Endothelial cell (in vitro differentiated cells): ENCODE measurements at regions not wholly inside any gene's neighbourhood (a gene's known extent, or its start where the extent isn't known, plus 50 kb on each side); places are given as distances from the start of the nearest gene placed in this dataset.

ENCODE experiments used
- DNase-seq: peaks from one replicate; pipeline ENCODE4 v3.0.0; 2021; ENCODE audit warnings: low spot score
- H3K27ac Mint-ChIP-seq: one replicate; pipeline ENCODE4 v1.8.0; 2021; ENCODE audit warnings: mixed read lengths, inconsistent platforms; ENCODE audit not compliant: unreplicated experiment
- H3K27me3 Mint-ChIP-seq: one replicate; pipeline ENCODE4 v1.8.0; 2021; ENCODE audit warnings: mild to moderate bottlenecking, moderate library complexity, mixed read lengths, inconsistent platforms; ENCODE audit not compliant: unreplicated experiment
- H3K36me3 Mint-ChIP-seq: one replicate; pipeline ENCODE4 v1.8.0; 2021; ENCODE audit warnings: mild to moderate bottlenecking, low read depth, mixed read lengths, inconsistent platforms; ENCODE audit not compliant: unreplicated experiment
- H3K4me1 Mint-ChIP-seq: one replicate; pipeline ENCODE4 v1.8.0; 2021; ENCODE audit warnings: mild to moderate bottlenecking, mixed read lengths, inconsistent platforms; ENCODE audit not compliant: unreplicated experiment
- H3K4me3 Mint-ChIP-seq: one replicate; pipeline ENCODE4 v1.8.0; 2021; ENCODE audit warnings: mild to moderate bottlenecking, mixed read lengths, inconsistent platforms; ENCODE audit not compliant: unreplicated experiment
- H3K9me3 Mint-ChIP-seq: one replicate; pipeline ENCODE4 v1.8.0; 2021; ENCODE audit warnings: mixed read lengths, inconsistent platforms; ENCODE audit not compliant: unreplicated experiment
- CTCF ChIP-seq: fragments of 200-600 bp; sonication (generic); IDR thresholded peaks from one replicate; pipeline ENCODE4 v1.5.0; 2021; ENCODE audit warnings: antibody characterized with exemption; ENCODE audit not compliant: unreplicated experiment

- H3K4me3 Mint-ChIP-seq = no peak overlapping the region
- no peak for TF ChIP-seq CTCF
- no peak for DNase-seq
- peaks cover 3% of the 10 kb centered on the region for H3K36me3 Mint-ChIP-seq
- H3K27ac Mint-ChIP-seq = no peak overlapping the region
- H3K9me3 Mint-ChIP-seq = no peaks in the 10 kb centered on the region
- peaks cover 2% of the 10 kb centered on the region for H3K27me3 Mint-ChIP-seq
- H3K4me1 Mint-ChIP-seq = no peaks in the 10 kb centered on the region
Observed at GRCh38 chr11:123371506-123372297, 58.4 kb upstream of the GRAMD1B start.

- Mint-ChIP-seq H3K4me1 (peaks cover 25% of the 10 kb centered on the region), H3K36me3 (peaks cover 3% of the 10 kb centered on the region), H3K9me3 (no peaks in the 10 kb centered on the region), H3K27me3 (peaks cover 2% of the 10 kb centered on the region), H3K4me3 (no peak overlapping the region), H3K27ac (no peak overlapping the region)
- no peak for DNase-seq
- TF ChIP-seq CTCF = no peak
Observed at GRCh38 chr11:123366924-123367323, 63.1 kb upstream of the GRAMD1B start.

GRCh38 chr11:123365955-123366354 lies 64.1 kb upstream of the GRAMD1B start:
- TF ChIP-seq CTCF = no peak
- Mint-ChIP-seq H3K4me3 (no peak overlapping the region), H3K27ac (no peak overlapping the region), H3K9me3 (no peaks in the 10 kb centered on the region), H3K4me1 (peaks cover 25% of the 10 kb centered on the region), H3K36me3 (peaks cover 3% of the 10 kb centered on the region), H3K27me3 (peaks cover 5% of the 10 kb centered on the region)
- DNase-seq = no peak

DNA sequence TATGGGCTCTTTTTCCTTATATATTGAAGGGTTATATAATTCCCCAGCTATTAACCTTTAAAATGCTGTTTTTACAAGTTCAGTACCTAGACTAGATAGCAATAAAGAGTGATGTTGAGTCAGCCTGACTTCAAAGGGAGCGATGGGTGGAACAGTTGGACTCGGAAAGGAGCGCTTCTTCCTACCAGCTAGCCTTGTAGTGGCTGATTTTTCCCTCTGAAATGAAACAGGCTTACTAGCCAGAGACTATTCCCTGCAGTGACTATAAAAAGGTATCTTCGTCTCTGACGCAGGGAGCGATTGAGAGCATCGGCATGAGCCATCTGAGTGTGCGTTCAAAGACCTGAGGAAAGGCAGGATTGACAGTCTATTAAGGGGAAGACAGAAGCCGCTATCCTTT lies 66.0 kb upstream of the GRAMD1B start:
- Mint-ChIP-seq H3K9me3 (no peaks in the 10 kb centered on the region), H3K27ac (no peak overlapping the region), H3K4me3 (no peak overlapping the region), H3K4me1 (peaks cover 34% of the 10 kb centered on the region), H3K27me3 (peaks cover 6% of the 10 kb centered on the region), H3K36me3 (no peaks in the 10 kb centered on the region)
- no peak for TF ChIP-seq CTCF
- no peak for DNase-seq

- Mint-ChIP-seq H3K27ac (no peak overlapping the region), H3K9me3 (no peaks in the 10 kb centered on the region), H3K36me3 (no peaks in the 10 kb centered on the region), H3K4me3 (no peak overlapping the region), H3K4me1 (peaks cover 40% of the 10 kb centered on the region), H3K27me3 (peaks cover 11% of the 10 kb centered on the region)
- TF ChIP-seq CTCF = no peak
- no peak for DNase-seq
Observed at GRCh38 chr11:123363556-123363955, 66.5 kb upstream of the GRAMD1B start.
